ENCODE measurements at regions not wholly inside any gene's neighbourhood (a gene's known extent, or its start where the extent isn't known, plus 50 kb on each side); places are given as distances from the start of the nearest gene placed in this dataset.
A peak's percentile ranks its signal among the peaks of the same experiment; 100 is the strongest.
"Not testable (repeated sequence)": the region's sequence is repeated elsewhere in the genome, so short reads cannot be mapped to it uniquely, and the experiment has no call there.

GRCh38 chr1:60876952-60877351 is 205.4 kb upstream of the NFIA start:
- no peak for DNase-seq
- no peak overlapping the region for H3K27ac Mint-ChIP-seq
- H3K27me3 Mint-ChIP-seq = peaks cover 7% of the 10 kb centered on the region
- peaks cover 3% of the 10 kb centered on the region for H3K4me1 Mint-ChIP-seq
- no peak overlapping the region for H3K4me3 Mint-ChIP-seq
- H3K36me3 Mint-ChIP-seq = no peaks in the 10 kb centered on the region
- H3K9me3 Mint-ChIP-seq = no peaks in the 10 kb centered on the region

- Mint-ChIP-seq H3K36me3 (no peaks in the 10 kb centered on the region), H3K4me1 (peaks cover 3% of the 10 kb centered on the region), H3K27me3 (peaks cover 7% of the 10 kb centered on the region), H3K9me3 (no peaks in the 10 kb centered on the region), H3K27ac (no peak overlapping the region), H3K4me3 (no peak overlapping the region)
- no peak for DNase-seq
Measured at GRCh38 chr1:60875138-60875537, 207.2 kb upstream of the NFIA start.

GRCh38 chr1:60874718-60875117 is 207.6 kb upstream of the NFIA start:
- Mint-ChIP-seq H3K27me3 (peaks cover 7% of the 10 kb centered on the region), H3K9me3 (no peaks in the 10 kb centered on the region), H3K4me1 (peaks cover 3% of the 10 kb centered on the region), H3K27ac (no peak overlapping the region), H3K4me3 (no peak overlapping the region), H3K36me3 (no peaks in the 10 kb centered on the region)
- peak; percentile 3 for DNase-seq

GRCh38 chr1:60873396-60873795 is 209.0 kb upstream of the NFIA start:
- not testable (repeated sequence) for H3K4me3 Mint-ChIP-seq, H3K27ac Mint-ChIP-seq, DNase-seq, H3K9me3 Mint-ChIP-seq, H3K4me1 Mint-ChIP-seq, H3K36me3 Mint-ChIP-seq
- H3K27me3 Mint-ChIP-seq = peaks cover 15% of the 10 kb centered on the region

- peaks cover 11% of the 10 kb centered on the region for H3K27me3 Mint-ChIP-seq
Measured at GRCh38 chr1:60872426-60873054, 209.8 kb upstream of the NFIA start.

GRCh38 chr1:60870269-60870865 is 212.0 kb upstream of the NFIA start:
- DNase-seq = no peak
- Mint-ChIP-seq H3K27ac (no peak overlapping the region), H3K9me3 (no peaks in the 10 kb centered on the region), H3K4me1 (peaks cover 3% of the 10 kb centered on the region), H3K27me3 (peaks cover 10% of the 10 kb centered on the region), H3K4me3 (no peak overlapping the region), H3K36me3 (no peaks in the 10 kb centered on the region)

More at GRCh38 chr1:60872426-60873054, 209.8 kb upstream of the NFIA start:
- Mint-ChIP-seq H3K4me1 (peaks cover 3% of the 10 kb centered on the region), H3K36me3 (no peaks in the 10 kb centered on the region), H3K27ac (no peak overlapping the region), H3K4me3 (no peak overlapping the region), H3K9me3 (no peaks in the 10 kb centered on the region)
- DNase-seq = no peak

GRCh38 chr1:60868901-60869663 is 213.3 kb upstream of the NFIA start:
- Mint-ChIP-seq H3K27me3 (peaks cover 13% of the 10 kb centered on the region), H3K27ac (no peak overlapping the region), H3K9me3 (no peaks in the 10 kb centered on the region), H3K4me3 (no peak overlapping the region), H3K4me1 (no peaks in the 10 kb centered on the region), H3K36me3 (no peaks in the 10 kb centered on the region)
- no peak for DNase-seq

GRCh38 chr1:60867782-60868181 is 214.6 kb upstream of the NFIA start:
- no peaks in the 10 kb centered on the region for H3K9me3 Mint-ChIP-seq
- DNase-seq = no peak
- no peaks in the 10 kb centered on the region for H3K4me1 Mint-ChIP-seq
- no peaks in the 10 kb centered on the region for H3K36me3 Mint-ChIP-seq
- no peak overlapping the region for H3K27ac Mint-ChIP-seq
- H3K27me3 Mint-ChIP-seq = peaks cover 17% of the 10 kb centered on the region
- H3K4me3 Mint-ChIP-seq = no peak overlapping the region

- Mint-ChIP-seq H3K27me3 (peaks cover 17% of the 10 kb centered on the region), H3K9me3 (no peaks in the 10 kb centered on the region), H3K36me3 (no peaks in the 10 kb centered on the region), H3K4me1 (no peaks in the 10 kb centered on the region), H3K27ac (no peak overlapping the region), H3K4me3 (no peak overlapping the region)
- no peak for DNase-seq
Measured at GRCh38 chr1:60866917-60867531, 215.3 kb upstream of the NFIA start.

GRCh38 chr1:60866226-60866900 is 216.0 kb upstream of the NFIA start:
- Mint-ChIP-seq H3K9me3 (no peaks in the 10 kb centered on the region), H3K27me3 (peaks cover 17% of the 10 kb centered on the region), H3K4me3 (no peak overlapping the region), H3K36me3 (no peaks in the 10 kb centered on the region), H3K27ac (no peak overlapping the region), H3K4me1 (no peaks in the 10 kb centered on the region)
- no peak for DNase-seq

- Mint-ChIP-seq H3K4me3 (no peak overlapping the region), H3K36me3 (no peaks in the 10 kb centered on the region), H3K27me3 (peaks cover 17% of the 10 kb centered on the region), H3K4me1 (no peaks in the 10 kb centered on the region), H3K9me3 (no peaks in the 10 kb centered on the region), H3K27ac (no peak overlapping the region)
- DNase-seq = no peak
Measured at GRCh38 chr1:60865166-60865565, 217.2 kb upstream of the NFIA start.

- Mint-ChIP-seq H3K4me1 (no peaks in the 10 kb centered on the region), H3K9me3 (no peaks in the 10 kb centered on the region), H3K36me3 (no peaks in the 10 kb centered on the region), H3K4me3 (no peak overlapping the region), H3K27me3 (peaks cover 17% of the 10 kb centered on the region), H3K27ac (no peak overlapping the region)
- DNase-seq = no peak
Measured at GRCh38 chr1:60864722-60865121, 217.6 kb upstream of the NFIA start.

- Mint-ChIP-seq H3K4me3 (no peak overlapping the region), H3K27me3 (peaks cover 16% of the 10 kb centered on the region), H3K4me1 (no peaks in the 10 kb centered on the region), H3K36me3 (no peaks in the 10 kb centered on the region), H3K9me3 (no peaks in the 10 kb centered on the region), H3K27ac (no peak overlapping the region)
- no peak for DNase-seq
Measured at GRCh38 chr1:60863131-60863530, 219.2 kb upstream of the NFIA start.

- Mint-ChIP-seq H3K36me3 (no peaks in the 10 kb centered on the region), H3K27me3 (peaks cover 16% of the 10 kb centered on the region), H3K27ac (no peak overlapping the region), H3K4me1 (no peaks in the 10 kb centered on the region), H3K9me3 (no peaks in the 10 kb centered on the region), H3K4me3 (no peak overlapping the region)
- DNase-seq = no peak
Measured at GRCh38 chr1:60861961-60862567, 220.3 kb upstream of the NFIA start.

- Mint-ChIP-seq H3K27me3 (peaks cover 14% of the 10 kb centered on the region), H3K4me3 (no peak overlapping the region), H3K36me3 (no peaks in the 10 kb centered on the region), H3K4me1 (no peaks in the 10 kb centered on the region), H3K27ac (no peak overlapping the region), H3K9me3 (no peaks in the 10 kb centered on the region)
- no peak for DNase-seq
Measured at GRCh38 chr1:60859111-60859510, 223.2 kb upstream of the NFIA start.
